ENCODE measurements at regions not wholly inside any gene's neighbourhood (a gene's known extent, or its start where the extent isn't known, plus 50 kb on each side); places are given as distances from the start of the nearest gene placed in this dataset.
A peak's percentile ranks its signal among the peaks of the same experiment; 100 is the strongest.

DNA sequence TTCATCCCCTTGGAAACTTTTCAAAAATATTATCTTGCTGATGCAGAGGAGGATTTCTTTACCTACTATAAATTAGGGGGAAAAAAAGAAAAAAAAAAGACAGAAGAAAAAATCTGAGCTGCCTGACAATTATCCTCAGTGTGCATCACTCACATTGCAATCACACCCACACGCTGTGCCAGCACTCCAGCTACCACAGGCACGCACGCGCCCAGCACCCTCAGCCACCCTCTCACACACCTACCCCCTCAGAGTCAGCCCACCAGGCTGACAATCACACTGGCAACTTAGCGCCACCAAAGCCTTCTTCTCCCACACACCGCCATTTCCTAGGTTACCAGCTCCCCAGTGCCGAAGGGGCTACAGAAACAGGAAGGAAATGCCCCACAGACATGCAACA is 236.1 kb downstream of the KCNA4 start:
- H3K27ac ChIP-seq (ENCODE audit: poor library complexity, severe bottlenecking): no peak overlapping the region
- no peaks in the 10 kb centered on the region for H3K9me3 ChIP-seq (ENCODE audit: severe bottlenecking)
- no peaks in the 10 kb centered on the region for H3K36me3 ChIP-seq (ENCODE audit: low read depth)
- TF ChIP-seq, protein P1, sequence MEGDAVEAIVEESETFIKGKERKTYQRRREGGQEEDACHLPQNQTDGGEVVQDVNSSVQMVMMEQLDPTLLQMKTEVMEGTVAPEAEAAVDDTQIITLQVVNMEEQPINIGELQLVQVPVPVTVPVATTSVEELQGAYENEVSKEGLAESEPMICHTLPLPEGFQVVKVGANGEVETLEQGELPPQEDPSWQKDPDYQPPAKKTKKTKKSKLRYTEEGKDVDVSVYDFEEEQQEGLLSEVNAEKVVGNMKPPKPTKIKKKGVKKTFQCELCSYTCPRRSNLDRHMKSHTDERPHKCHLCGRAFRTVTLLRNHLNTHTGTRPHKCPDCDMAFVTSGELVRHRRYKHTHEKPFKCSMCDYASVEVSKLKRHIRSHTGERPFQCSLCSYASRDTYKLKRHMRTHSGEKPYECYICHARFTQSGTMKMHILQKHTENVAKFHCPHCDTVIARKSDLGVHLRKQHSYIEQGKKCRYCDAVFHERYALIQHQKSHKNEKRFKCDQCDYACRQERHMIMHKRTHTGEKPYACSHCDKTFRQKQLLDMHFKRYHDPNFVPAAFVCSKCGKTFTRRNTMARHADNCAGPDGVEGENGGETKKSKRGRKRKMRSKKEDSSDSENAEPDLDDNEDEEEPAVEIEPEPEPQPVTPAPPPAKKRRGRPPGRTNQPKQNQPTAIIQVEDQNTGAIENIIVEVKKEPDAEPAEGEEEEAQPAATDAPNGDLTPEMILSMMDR (IDR thresholded peaks at IDR 0.05; ENCODE audit: poor library complexity, severe bottlenecking): no peak
- no peaks in the 10 kb centered on the region for H3K27me3 ChIP-seq (ENCODE audit: insufficient read depth, poor library complexity, severe bottlenecking)
- ATAC-seq (ENCODE audit: low read depth) (no peak), DNase-seq (ENCODE audit: low spot score) (no peak)
- H3K4me3 ChIP-seq (ENCODE audit: severe bottlenecking): no peak overlapping the region
- H3K4me1 ChIP-seq (ENCODE audit: insufficient read depth, poor library complexity, severe bottlenecking): no peaks in the 10 kb centered on the region

DNA sequence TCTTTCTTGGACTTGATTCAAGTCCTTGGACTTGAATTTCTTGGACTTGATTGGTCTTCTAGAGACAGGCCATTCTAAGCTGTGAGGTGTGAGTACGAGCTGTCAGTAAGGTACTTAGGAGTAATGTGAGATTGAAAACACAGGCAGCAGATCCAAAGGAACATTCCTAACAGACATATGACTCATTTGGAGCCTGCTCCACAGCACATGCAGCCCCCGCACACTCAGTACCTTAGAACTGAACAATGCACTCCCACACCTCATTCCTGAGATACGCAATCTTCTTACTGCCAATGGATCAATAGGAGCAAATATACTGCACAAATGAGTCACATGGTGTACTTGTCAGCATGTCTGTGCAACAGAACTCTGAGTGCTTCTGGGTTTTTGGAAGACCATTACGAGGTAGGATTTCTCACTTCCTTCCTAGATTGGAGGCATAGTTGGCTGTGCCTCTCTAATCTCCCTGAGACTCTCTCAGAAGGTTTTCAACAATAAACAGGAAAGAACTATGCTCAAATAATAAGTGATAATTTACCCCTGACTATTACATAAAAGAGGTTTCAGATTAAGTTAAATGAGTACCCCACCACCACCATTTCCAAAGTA is 243.1 kb downstream of the KCNA4 start:
- Histone ChIP-seq H3K9me3 (ENCODE audit: severe bottlenecking) (no peaks in the 10 kb centered on the region), H3K4me3 (ENCODE audit: severe bottlenecking) (no peak overlapping the region), H3K27ac (ENCODE audit: poor library complexity, severe bottlenecking) (peak overlapping the region; percentile 80), H3K4me1 (ENCODE audit: insufficient read depth, poor library complexity, severe bottlenecking) (peaks cover 13% of the 10 kb centered on the region), H3K27me3 (ENCODE audit: insufficient read depth, poor library complexity, severe bottlenecking) (no peaks in the 10 kb centered on the region), H3K36me3 (ENCODE audit: low read depth) (no peaks in the 10 kb centered on the region)
- TF ChIP-seq, protein P1 (IDR thresholded peaks at IDR 0.05; ENCODE audit: poor library complexity, severe bottlenecking): no peak
- DNase-seq (ENCODE audit: low spot score) (peak; percentile 74), ATAC-seq (ENCODE audit: low read depth) (peak; percentile 99)

DNA sequence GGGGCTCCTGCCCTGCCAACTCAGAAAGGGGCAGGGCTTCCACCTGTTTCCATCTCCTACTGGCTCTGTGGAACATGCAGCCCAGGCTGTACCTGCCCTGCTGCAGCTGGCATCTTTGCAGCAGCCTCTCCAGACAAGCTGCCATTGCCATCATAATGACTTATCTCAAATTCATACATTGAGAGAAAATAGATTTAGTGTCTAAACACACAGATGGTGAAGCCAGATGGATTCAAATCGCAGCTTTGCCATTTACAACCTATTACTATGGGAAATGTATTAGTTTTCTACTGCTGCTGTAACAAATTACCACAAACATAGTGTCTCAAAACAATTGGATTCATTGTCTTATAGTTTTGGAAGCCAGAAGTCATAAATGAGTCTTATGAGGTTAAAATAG is 260.0 kb downstream of the KCNA4 start:
- Histone ChIP-seq H3K4me3 (ENCODE audit: severe bottlenecking) (no peak overlapping the region), H3K4me1 (ENCODE audit: insufficient read depth, poor library complexity, severe bottlenecking) (no peaks in the 10 kb centered on the region), H3K27me3 (ENCODE audit: insufficient read depth, poor library complexity, severe bottlenecking) (no peaks in the 10 kb centered on the region), H3K27ac (ENCODE audit: poor library complexity, severe bottlenecking) (no peak overlapping the region), H3K36me3 (ENCODE audit: low read depth) (no peaks in the 10 kb centered on the region), H3K9me3 (ENCODE audit: severe bottlenecking) (no peaks in the 10 kb centered on the region)
- ATAC-seq (ENCODE audit: low read depth): no peak
- no peak for DNase-seq (ENCODE audit: low spot score)
- TF ChIP-seq, protein P1 (IDR thresholded peaks at IDR 0.05; ENCODE audit: poor library complexity, severe bottlenecking): no peak

DNA sequence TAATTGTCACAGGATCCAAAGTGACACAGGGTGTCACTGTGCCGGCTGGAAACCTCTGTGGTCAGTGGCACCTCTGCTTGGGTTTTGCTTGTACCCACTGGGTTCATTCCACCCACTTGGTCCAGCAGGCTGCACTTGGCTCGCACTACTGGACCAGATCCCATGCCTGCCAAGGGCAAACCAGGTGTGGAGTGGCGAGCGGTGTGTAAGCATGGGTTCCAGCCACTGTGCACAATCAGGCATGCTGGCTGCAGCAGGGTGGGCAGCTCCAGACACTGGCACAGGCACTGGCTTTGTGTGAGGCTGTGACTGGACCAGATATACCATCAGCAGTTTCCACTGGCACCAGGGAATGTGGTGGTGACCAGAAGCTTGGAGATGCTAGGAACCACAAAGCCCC is 261.4 kb downstream of the KCNA4 start:
- TF ChIP-seq, protein P1 (IDR thresholded peaks at IDR 0.05; ENCODE audit: poor library complexity, severe bottlenecking): no peak
- H3K4me3 ChIP-seq (ENCODE audit: severe bottlenecking): no peak overlapping the region
- no peaks in the 10 kb centered on the region for H3K9me3 ChIP-seq (ENCODE audit: severe bottlenecking)
- no peaks in the 10 kb centered on the region for H3K4me1 ChIP-seq (ENCODE audit: insufficient read depth, poor library complexity, severe bottlenecking)
- ATAC-seq (ENCODE audit: low read depth) (no peak), DNase-seq (ENCODE audit: low spot score) (no peak)
- no peaks in the 10 kb centered on the region for H3K36me3 ChIP-seq (ENCODE audit: low read depth)
- no peak overlapping the region for H3K27ac ChIP-seq (ENCODE audit: poor library complexity, severe bottlenecking)
- no peaks in the 10 kb centered on the region for H3K27me3 ChIP-seq (ENCODE audit: insufficient read depth, poor library complexity, severe bottlenecking)

DNA sequence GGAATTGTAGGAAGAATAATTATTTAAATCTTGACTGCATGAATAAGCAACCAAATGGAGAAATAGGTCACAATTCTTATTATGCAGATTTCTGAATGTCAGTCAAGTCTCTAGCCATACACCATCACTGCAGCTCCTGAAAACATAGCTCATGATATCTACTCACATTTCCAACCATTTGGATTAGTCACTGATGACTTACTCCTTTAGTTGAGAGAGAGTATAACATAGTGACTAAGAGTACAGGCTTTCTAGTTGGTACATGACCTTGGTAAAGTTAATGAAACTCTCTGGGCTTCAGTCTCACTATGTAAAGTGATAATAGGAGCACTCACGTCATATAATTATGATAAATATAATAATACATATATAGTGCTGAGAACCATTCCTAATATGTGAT is 265.2 kb downstream of the KCNA4 start:
- Histone ChIP-seq H3K4me3 (ENCODE audit: severe bottlenecking) (no peak overlapping the region), H3K36me3 (ENCODE audit: low read depth) (no peaks in the 10 kb centered on the region), H3K27me3 (ENCODE audit: insufficient read depth, poor library complexity, severe bottlenecking) (no peaks in the 10 kb centered on the region), H3K9me3 (ENCODE audit: severe bottlenecking) (no peaks in the 10 kb centered on the region), H3K27ac (ENCODE audit: poor library complexity, severe bottlenecking) (no peak overlapping the region), H3K4me1 (ENCODE audit: insufficient read depth, poor library complexity, severe bottlenecking) (no peaks in the 10 kb centered on the region)
- no peak for DNase-seq (ENCODE audit: low spot score)
- TF ChIP-seq, protein P1 (IDR thresholded peaks at IDR 0.05; ENCODE audit: poor library complexity, severe bottlenecking): no peak
- peak; percentile 89 for ATAC-seq (ENCODE audit: low read depth)

Data from RWPE2 (cell line).